Activated naive CD8-positive, alpha-beta T cell treated with anti-CD3 and anti-CD28 coated beads for 36 hours (primary cell): ENCODE measurements at regions not wholly inside any gene's neighbourhood (a gene's known extent, or its start where the extent isn't known, plus 50 kb on each side); places are given as distances from the start of the nearest gene placed in this dataset.

Source experiments
- DNase-seq: peaks from one replicate; pipeline ENCODE4 v3.0.0; 2021
- H3K27ac Mint-ChIP-seq: one replicate; pipeline ENCODE4 v1.8.0; 2022; ENCODE audit warnings: mild to moderate bottlenecking, moderate library complexity, mixed read lengths
- H3K27me3 Mint-ChIP-seq: one replicate; pipeline ENCODE4 v1.8.0; 2022; ENCODE audit warnings: mild to moderate bottlenecking, mixed read lengths
- H3K36me3 Mint-ChIP-seq: one replicate; pipeline ENCODE4 v1.8.0; 2021; ENCODE audit warnings: mild to moderate bottlenecking, mixed read lengths
- H3K4me1 Mint-ChIP-seq: one replicate; pipeline ENCODE4 v1.8.0; 2021; ENCODE audit warnings: mixed read lengths
- H3K4me3 Mint-ChIP-seq: one replicate; pipeline ENCODE4 v1.8.0; 2022; ENCODE audit warnings: mild to moderate bottlenecking, moderate library complexity, mixed read lengths
- H3K9me3 Mint-ChIP-seq: one replicate; pipeline ENCODE4 v1.8.0; 2022; ENCODE audit warnings: mixed read lengths

GRCh38 chr2:15066138-15066537, 433.6 kb downstream of the LRATD1 start:
- Mint-ChIP-seq H3K9me3 (peaks cover 7% of the 10 kb centered on the region), H3K27ac (no peak overlapping the region), H3K36me3 (no peaks in the 10 kb centered on the region), H3K4me1 (no peaks in the 10 kb centered on the region), H3K4me3 (no peak overlapping the region), H3K27me3 (peaks cover 2% of the 10 kb centered on the region)
- no peak for DNase-seq

GRCh38 chr2:15069149-15069548, 436.6 kb downstream of the LRATD1 start:
- H3K4me1 Mint-ChIP-seq, result no peaks in the 10 kb centered on the region
- H3K4me3 Mint-ChIP-seq, result no peak overlapping the region
- H3K36me3 Mint-ChIP-seq, result no peaks in the 10 kb centered on the region
- peaks cover 4% of the 10 kb centered on the region for H3K9me3 Mint-ChIP-seq
- no peak for DNase-seq
- peaks cover 7% of the 10 kb centered on the region for H3K27me3 Mint-ChIP-seq
- H3K27ac Mint-ChIP-seq, result no peak overlapping the region

DNA sequence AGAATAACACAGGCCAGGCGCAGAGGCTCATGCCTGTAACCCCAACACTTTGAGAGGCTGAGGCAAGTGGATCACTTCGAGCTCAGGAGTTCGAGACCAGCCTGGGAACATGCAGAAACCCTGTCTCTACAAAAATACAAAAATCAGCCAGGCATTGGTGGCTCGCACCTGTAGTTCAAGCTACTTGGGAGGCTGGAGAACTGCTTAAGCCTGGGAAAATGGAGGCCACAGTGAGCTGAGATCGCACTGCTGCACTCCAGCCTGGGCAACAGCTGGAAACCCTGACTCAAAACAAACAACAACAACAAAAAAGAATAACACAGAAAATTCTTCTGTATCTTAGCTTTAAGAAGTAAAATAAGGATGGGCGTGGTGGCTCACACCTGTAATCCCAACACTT, 440.3 kb downstream of the LRATD1 start:
- Mint-ChIP-seq H3K27ac (no peak overlapping the region), H3K4me3 (no peak overlapping the region), H3K36me3 (no peaks in the 10 kb centered on the region), H3K27me3 (peaks cover 7% of the 10 kb centered on the region), H3K9me3 (no peaks in the 10 kb centered on the region), H3K4me1 (no peaks in the 10 kb centered on the region)
- DNase-seq, result no peak

GRCh38 chr2:15073664-15074063, 441.1 kb downstream of the LRATD1 start:
- peaks cover 7% of the 10 kb centered on the region for H3K27me3 Mint-ChIP-seq
- no peaks in the 10 kb centered on the region for H3K4me1 Mint-ChIP-seq
- H3K9me3 Mint-ChIP-seq, result no peaks in the 10 kb centered on the region
- no peak overlapping the region for H3K4me3 Mint-ChIP-seq
- H3K36me3 Mint-ChIP-seq, result no peaks in the 10 kb centered on the region
- no peak overlapping the region for H3K27ac Mint-ChIP-seq
- no peak for DNase-seq

DNA sequence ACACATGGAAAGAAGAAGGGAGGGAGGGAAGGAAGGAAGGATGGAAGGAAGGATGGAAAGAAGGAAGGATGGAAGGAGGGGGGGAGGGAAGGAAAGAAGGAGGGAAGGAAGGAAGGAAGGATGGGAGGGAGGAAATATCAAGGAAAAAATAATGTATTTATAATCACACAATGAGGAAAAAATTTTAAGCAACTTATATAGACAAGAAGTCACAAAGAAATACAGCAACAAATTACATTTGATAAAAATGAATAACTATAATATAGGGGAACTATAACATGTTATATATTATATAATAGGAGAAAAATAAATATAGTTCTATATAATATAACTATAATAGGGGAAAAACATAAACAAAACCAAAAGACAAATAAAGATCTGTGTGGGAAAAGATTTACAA, 441.8 kb downstream of the LRATD1 start:
- H3K27me3 Mint-ChIP-seq, result peaks cover 7% of the 10 kb centered on the region
- no peaks in the 10 kb centered on the region for H3K9me3 Mint-ChIP-seq
- H3K36me3 Mint-ChIP-seq, result no peaks in the 10 kb centered on the region
- no peak for DNase-seq
- no peak overlapping the region for H3K4me3 Mint-ChIP-seq
- H3K27ac Mint-ChIP-seq, result no peak overlapping the region
- H3K4me1 Mint-ChIP-seq, result no peaks in the 10 kb centered on the region

- H3K4me1 Mint-ChIP-seq, result no peaks in the 10 kb centered on the region
- H3K36me3 Mint-ChIP-seq, result no peaks in the 10 kb centered on the region
- no peak overlapping the region for H3K27ac Mint-ChIP-seq
Measured at GRCh38 chr2:15074751-15075700, 442.5 kb downstream of the LRATD1 start.

GRCh38 chr2:15076668-15077067, 444.2 kb downstream of the LRATD1 start:
- H3K27ac Mint-ChIP-seq, result no peak overlapping the region
- no peaks in the 10 kb centered on the region for H3K36me3 Mint-ChIP-seq
- H3K4me3 Mint-ChIP-seq, result no peak overlapping the region
- no peak for DNase-seq
- no peaks in the 10 kb centered on the region for H3K27me3 Mint-ChIP-seq
- H3K9me3 Mint-ChIP-seq, result no peaks in the 10 kb centered on the region
- no peaks in the 10 kb centered on the region for H3K4me1 Mint-ChIP-seq

More at GRCh38 chr2:15074751-15075700, 442.5 kb downstream of the LRATD1 start:
- DNase-seq, result no peak
- Mint-ChIP-seq H3K27me3 (peaks cover 7% of the 10 kb centered on the region), H3K9me3 (no peaks in the 10 kb centered on the region), H3K4me3 (no peak overlapping the region)

- H3K36me3 Mint-ChIP-seq, result no peaks in the 10 kb centered on the region
- no peak overlapping the region for H3K27ac Mint-ChIP-seq
- H3K27me3 Mint-ChIP-seq, result no peaks in the 10 kb centered on the region
- no peaks in the 10 kb centered on the region for H3K9me3 Mint-ChIP-seq
- no peak for DNase-seq
- H3K4me1 Mint-ChIP-seq, result no peaks in the 10 kb centered on the region
- H3K4me3 Mint-ChIP-seq, result no peak overlapping the region
Measured at GRCh38 chr2:15081356-15081755, 448.8 kb downstream of the LRATD1 start.

DNA sequence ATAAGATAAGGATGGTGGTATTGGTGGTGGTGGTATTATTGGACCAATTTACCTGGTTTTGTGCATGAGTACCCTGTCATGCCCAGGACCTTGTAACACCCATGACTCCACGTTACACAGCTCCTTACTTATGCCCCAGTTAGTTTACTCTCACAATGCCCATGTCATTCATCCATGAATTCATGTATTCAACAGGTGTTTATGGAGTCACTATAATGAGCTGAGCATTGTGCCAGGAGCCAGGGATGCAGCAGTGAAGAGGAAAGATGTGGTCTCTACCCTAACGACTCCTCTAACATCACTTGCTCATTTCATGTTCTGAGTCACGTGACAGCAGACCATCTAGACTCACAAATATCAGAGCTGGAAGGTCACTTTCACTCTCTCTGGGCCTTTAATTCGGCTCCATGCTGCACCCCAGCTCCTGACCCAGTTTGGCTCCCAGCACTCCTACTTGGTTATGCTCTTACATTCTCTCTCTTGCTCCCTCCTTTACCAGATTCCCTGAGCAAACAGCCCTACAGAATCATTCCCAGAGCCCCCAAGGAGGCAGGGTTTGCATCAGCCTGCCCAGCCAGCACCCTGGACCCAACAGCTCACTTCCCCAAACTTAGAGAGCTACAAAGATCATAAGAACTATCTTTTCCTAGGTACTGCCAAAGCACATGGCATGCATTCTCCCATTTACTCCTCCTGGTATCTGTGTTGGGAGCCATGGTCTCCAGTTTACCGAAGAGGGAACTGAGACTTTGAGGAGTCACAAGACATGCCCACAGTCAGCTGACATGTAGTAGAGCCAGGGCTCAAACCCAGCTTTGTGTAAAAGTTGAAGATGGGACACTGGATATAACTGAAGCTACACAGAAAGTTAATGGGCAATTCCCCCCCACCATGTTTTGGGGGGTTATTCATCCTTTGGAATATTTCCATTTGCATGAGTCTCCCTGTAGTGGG, 449.9 kb downstream of the LRATD1 start:
- Mint-ChIP-seq H3K36me3 (no peaks in the 10 kb centered on the region), H3K9me3 (no peaks in the 10 kb centered on the region), H3K4me3 (no peak overlapping the region), H3K27ac (no peak overlapping the region), H3K4me1 (no peaks in the 10 kb centered on the region), H3K27me3 (no peaks in the 10 kb centered on the region)
- no peak for DNase-seq

DNA sequence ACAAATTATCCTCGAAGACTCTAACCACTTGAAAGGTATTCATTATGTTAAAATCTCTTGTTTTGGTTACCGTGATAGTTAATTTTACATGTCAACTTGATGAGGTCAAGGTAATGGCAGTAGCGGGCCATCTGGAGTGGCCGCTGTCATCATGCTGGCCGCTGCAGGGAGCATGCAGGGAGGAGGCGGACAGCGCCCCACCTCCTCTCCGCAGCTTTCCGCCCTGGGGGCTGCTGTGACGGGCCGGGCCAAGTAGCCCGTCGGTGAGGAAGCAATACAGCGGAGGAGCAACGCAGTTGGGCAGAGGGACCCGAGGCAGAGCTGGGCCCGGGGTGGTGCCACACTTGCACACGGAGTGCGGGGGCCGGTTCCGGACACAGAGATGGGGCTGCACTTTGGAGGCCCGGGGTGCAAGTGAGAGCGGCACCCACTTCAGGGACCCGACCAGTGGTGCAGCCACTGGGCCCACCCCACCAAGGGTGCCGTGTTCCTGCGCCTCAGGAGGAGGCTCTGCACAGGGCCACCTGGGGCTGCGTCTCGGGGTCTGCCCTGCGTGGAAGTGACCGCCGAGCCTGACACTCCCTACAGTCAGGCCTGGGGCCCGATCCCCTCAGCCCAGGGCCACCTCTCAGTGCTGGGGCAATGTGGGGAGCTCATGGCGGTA, 452.4 kb downstream of the LRATD1 start:
- Mint-ChIP-seq H3K27ac (no peak overlapping the region), H3K27me3 (no peaks in the 10 kb centered on the region), H3K9me3 (no peaks in the 10 kb centered on the region), H3K36me3 (no peaks in the 10 kb centered on the region), H3K4me1 (no peaks in the 10 kb centered on the region), H3K4me3 (no peak overlapping the region)
- no peak for DNase-seq

GRCh38 chr2:15092181-15092580, 459.7 kb downstream of the LRATD1 start:
- Mint-ChIP-seq H3K4me1 (no peaks in the 10 kb centered on the region), H3K4me3 (no peak overlapping the region)

DNA sequence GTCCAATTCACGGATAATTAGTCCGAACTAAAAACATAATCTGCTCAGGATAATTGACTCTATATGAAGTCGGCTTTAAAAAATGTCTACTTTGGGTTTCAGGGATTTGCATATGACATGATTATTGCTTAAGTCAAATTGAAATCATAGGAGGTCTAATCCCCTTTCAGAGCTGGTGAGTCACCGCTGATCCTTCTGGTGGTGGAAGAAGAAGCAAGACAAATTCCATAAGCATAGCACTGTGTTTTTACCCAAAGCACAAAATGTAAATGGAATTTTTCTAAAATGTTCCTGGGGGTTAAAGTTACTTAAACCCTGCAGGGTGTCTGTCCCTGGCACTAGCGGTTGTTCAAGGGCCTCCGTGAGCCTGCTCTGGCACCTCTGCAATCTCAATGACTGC, 460.2 kb downstream of the LRATD1 start:
- H3K4me3 Mint-ChIP-seq, result no peak overlapping the region
- no peak for DNase-seq
- no peaks in the 10 kb centered on the region for H3K4me1 Mint-ChIP-seq
- H3K9me3 Mint-ChIP-seq, result no peaks in the 10 kb centered on the region
- H3K36me3 Mint-ChIP-seq, result no peaks in the 10 kb centered on the region
- no peaks in the 10 kb centered on the region for H3K27me3 Mint-ChIP-seq
- no peak overlapping the region for H3K27ac Mint-ChIP-seq

More at GRCh38 chr2:15092181-15092580, 459.7 kb downstream of the LRATD1 start:
- no peak overlapping the region for H3K27ac Mint-ChIP-seq
- no peaks in the 10 kb centered on the region for H3K9me3 Mint-ChIP-seq
- no peak for DNase-seq
- H3K27me3 Mint-ChIP-seq, result no peaks in the 10 kb centered on the region
- H3K36me3 Mint-ChIP-seq, result no peaks in the 10 kb centered on the region

- H3K4me1 Mint-ChIP-seq, result no peaks in the 10 kb centered on the region
- no peaks in the 10 kb centered on the region for H3K9me3 Mint-ChIP-seq
- no peak overlapping the region for H3K27ac Mint-ChIP-seq
- no peaks in the 10 kb centered on the region for H3K36me3 Mint-ChIP-seq
- no peak for DNase-seq
- H3K27me3 Mint-ChIP-seq, result no peaks in the 10 kb centered on the region
- H3K4me3 Mint-ChIP-seq, result no peak overlapping the region
Measured at GRCh38 chr2:15094161-15094560, 461.6 kb downstream of the LRATD1 start.

- Mint-ChIP-seq H3K4me3 (no peak overlapping the region), H3K9me3 (no peaks in the 10 kb centered on the region), H3K4me1 (no peaks in the 10 kb centered on the region), H3K27me3 (no peaks in the 10 kb centered on the region), H3K36me3 (no peaks in the 10 kb centered on the region), H3K27ac (no peak overlapping the region)
- no peak for DNase-seq
Measured at GRCh38 chr2:15096873-15097272, 464.3 kb downstream of the NBAS start.

DNA sequence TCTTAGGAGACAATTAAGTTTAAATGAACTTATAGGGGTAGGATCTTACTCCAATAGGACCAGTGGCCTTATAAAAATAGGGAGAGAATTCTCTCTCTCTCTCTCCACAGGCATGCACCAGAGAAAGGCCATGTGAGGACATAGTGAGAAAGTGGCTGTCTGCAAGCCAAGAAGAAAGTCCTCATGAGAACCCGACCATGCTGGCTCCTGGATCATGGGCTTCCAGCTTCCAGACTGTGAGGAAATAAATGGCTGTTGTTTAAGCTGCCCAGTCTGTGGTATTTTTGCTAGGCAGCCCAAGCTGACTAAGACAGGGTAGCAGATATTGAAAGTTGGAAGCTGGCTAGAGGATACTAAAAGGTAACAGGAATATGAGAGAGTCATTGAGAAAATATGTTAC, 454.0 kb downstream of the NBAS start:
- Mint-ChIP-seq H3K27me3 (peaks cover 4% of the 10 kb centered on the region), H3K27ac (no peak overlapping the region), H3K36me3 (peaks cover 7% of the 10 kb centered on the region), H3K4me3 (no peak overlapping the region), H3K9me3 (peaks cover 17% of the 10 kb centered on the region), H3K4me1 (no peaks in the 10 kb centered on the region)
- DNase-seq, result no peak
